ENCODE measurements at regions not wholly inside any gene's neighbourhood (a gene's known extent, or its start where the extent isn't known, plus 50 kb on each side); places are given as distances from the start of the nearest gene placed in this dataset.

GRCh38 chr12:124201248-124201647, 93.6 kb upstream of the RFLNA start:
- peaks cover 0 to 7% of the 10 kb centered on the region in 2 experiments; a peak in 1 of 4 replicates for H3K9me3 ChIP-seq (ENCODE audit: control insufficient read depth in 1 of 2, insufficient read depth in 1 of 2, low read depth in 1 of 2, low read length in 2 of 2)
- no peak overlapping the region for H3K4me2 ChIP-seq (ENCODE audit: low read length)
- no peaks in the 10 kb centered on the region for H3K36me3 ChIP-seq (ENCODE audit: control insufficient read depth in 1 of 2, insufficient read depth in 2 of 2, low read length in 2 of 2)
- H2AFZ ChIP-seq (ENCODE audit: low read depth, low read length, poor library complexity, severe bottlenecking) = no peak overlapping the region
- ATAC-seq (no peak), DNase-seq (ENCODE audit: low read depth, low spot score) (no peak)
- no peaks in the 10 kb centered on the region for H3K4me1 ChIP-seq (ENCODE audit: control insufficient read depth in 1 of 2, insufficient read depth in 2 of 2, low read length in 2 of 2)
- no peaks in the 10 kb centered on the region for H4K20me1 ChIP-seq (ENCODE audit: insufficient read depth)
- no peak overlapping the region for H3K27ac ChIP-seq (ENCODE audit: low read depth, low read length)
- ChIA-PET POLR2A (no interaction called here), RAD21 (ENCODE audit: low non-redundant PET in 1 of 2, low total read pairs in 2 of 2, uncharacterized antibody in 2 of 2, unreplicated experiment in 2 of 2) (no interaction called here), CTCF (no interaction called here)
- intact Hi-C loops (cut with micrococcal nuclease) = no loop called here
- H3K4me3 ChIP-seq (replicated peaks in 1 of 2; ENCODE audit: low read depth in 1 of 2, low read length in 2 of 2) = no peak overlapping the region
- TF ChIP-seq YY1 (IDR thresholded peaks at IDR 0.05; ENCODE audit: extremely low read depth, insufficient replicate concordance, low read depth, low read length) (no peak), REST (IDR thresholded peaks at IDR 0.05; ENCODE audit: low read depth) (no peak), TCF7L2 (IDR thresholded peaks at IDR 0.05; ENCODE audit: borderline replicate concordance, extremely low read depth, insufficient read depth, insufficient read length) (no peak)
- H3K9ac ChIP-seq (ENCODE audit: low read length) = no peak overlapping the region
- H3K9me2 ChIP-seq (ENCODE audit: insufficient read depth) = no peaks in the 10 kb centered on the region
- no TSS peak for BruUV-seq (replicated peaks)
- no peaks in the 10 kb centered on the region for H3K79me2 ChIP-seq (ENCODE audit: insufficient read depth, low read length)
- no peaks in the 10 kb centered on the region for H3K27me3 ChIP-seq (ENCODE audit: insufficient read depth, low read length)

GRCh38 chr12:124203176-124203575, 91.7 kb upstream of the RFLNA start:
- CTCF ChIA-PET = no interaction called here
- no TSS peak for BruUV-seq (replicated peaks)
- RAD21 ChIA-PET (ENCODE audit: low non-redundant PET in 1 of 2, low total read pairs in 2 of 2, uncharacterized antibody in 2 of 2, unreplicated experiment in 2 of 2) = no interaction called here
- no peaks in the 10 kb centered on the region for H3K36me3 ChIP-seq (ENCODE audit: control insufficient read depth in 1 of 2, insufficient read depth in 2 of 2, low read length in 2 of 2)
- DNase-seq (ENCODE audit: low read depth, low spot score) (no peak), ATAC-seq (no peak)
- H3K4me1 ChIP-seq (ENCODE audit: control insufficient read depth in 1 of 2, insufficient read depth in 2 of 2, low read length in 2 of 2) = no peaks in the 10 kb centered on the region
- H3K79me2 ChIP-seq (ENCODE audit: insufficient read depth, low read length) = no peaks in the 10 kb centered on the region
- intact Hi-C loops (cut with micrococcal nuclease) = no loop called here
- no peak overlapping the region for H3K4me3 ChIP-seq (replicated peaks in 1 of 2; ENCODE audit: low read depth in 1 of 2, low read length in 2 of 2)
- no peaks in the 10 kb centered on the region for H3K9me3 ChIP-seq (ENCODE audit: control insufficient read depth in 1 of 2, insufficient read depth in 1 of 2, low read depth in 1 of 2, low read length in 2 of 2)
- H3K9me2 ChIP-seq (ENCODE audit: insufficient read depth) = no peaks in the 10 kb centered on the region
- 0 out of 2 replicates have a peak, but pooled peaks cover 4% of the 10 kb centered on the region for H3K27me3 ChIP-seq (ENCODE audit: insufficient read depth, low read length)
- no peak overlapping the region for H2AFZ ChIP-seq (ENCODE audit: low read depth, low read length, poor library complexity, severe bottlenecking)
- H4K20me1 ChIP-seq (ENCODE audit: insufficient read depth) = no peaks in the 10 kb centered on the region
- H3K4me2 ChIP-seq (ENCODE audit: low read length) = no peak overlapping the region
- H3K9ac ChIP-seq (ENCODE audit: low read length) = no peak overlapping the region
- no peak overlapping the region for H3K27ac ChIP-seq (ENCODE audit: low read depth, low read length)
- POLR2A ChIA-PET = no interaction called here
- no peak for TF ChIP-seq EZH2phosphoT487 (IDR thresholded peaks at IDR 0.05; ENCODE audit: borderline replicate concordance)
- TF ChIP-seq EZH2 (IDR thresholded peaks at IDR 0.05) = no peak
- TF ChIP-seq ATF3 (IDR thresholded peaks at IDR 0.05) = no peak
- TF ChIP-seq REST (IDR thresholded peaks at IDR 0.05; ENCODE audit: low read depth) = no peak
- no peak for TF ChIP-seq SP1 (IDR thresholded peaks at IDR 0.05; ENCODE audit: low read depth)
- no peak for TF ChIP-seq TCF7L2 (IDR thresholded peaks at IDR 0.05; ENCODE audit: borderline replicate concordance, extremely low read depth, insufficient read depth, insufficient read length)
- no peak for TF ChIP-seq ZNF274 (IDR thresholded peaks at IDR 0.05; ENCODE audit: low read depth, low read length)
- TF ChIP-seq CEBPB (IDR thresholded peaks at IDR 0.05; ENCODE audit: low read depth) = no peak
- TF ChIP-seq FOSL1 (IDR thresholded peaks at IDR 0.05; ENCODE audit: low read depth) = no peak
